GM12874 (cell line): ENCODE measurements at regions not wholly inside any gene's neighbourhood (a gene's known extent, or its start where the extent isn't known, plus 50 kb on each side); places are given as distances from the start of the nearest gene placed in this dataset.

Experiments used
- CTCF ChIP-seq: IDR thresholded peaks from 2 replicates; pipeline ENCODE4 v1.5.1; 2011; ENCODE audit warnings: low read depth, mild to moderate bottlenecking, control low read depth, low read length, moderate library complexity; ENCODE audit not compliant: insufficient read depth

GRCh38 chr13:60754211-60755090, 357.4 kb downstream of the TDRD3 start:
- TF ChIP-seq CTCF, result no peak

- TF ChIP-seq CTCF, result no peak
Measured at GRCh38 chr13:60753641-60754040, 356.6 kb downstream of the TDRD3 start.

GRCh38 chr13:60745343-60745742, 348.3 kb downstream of the TDRD3 start:
- no peak for TF ChIP-seq CTCF

GRCh38 chr13:60733933-60734332, 336.9 kb downstream of the TDRD3 start:
- TF ChIP-seq CTCF, result no peak

- no peak for TF ChIP-seq CTCF
Measured at GRCh38 chr13:60727140-60727539, 330.1 kb downstream of the TDRD3 start.

GRCh38 chr13:60721063-60721462, 324.0 kb downstream of the TDRD3 start:
- TF ChIP-seq CTCF, result no peak

- TF ChIP-seq CTCF, result no peak
Measured at GRCh38 chr13:60720590-60720989, 323.6 kb downstream of the TDRD3 start.
